Neuronal stem cell (in vitro differentiated cells): ENCODE measurements at regions not wholly inside any gene's neighbourhood (a gene's known extent, or its start where the extent isn't known, plus 50 kb on each side); places are given as distances from the start of the nearest gene placed in this dataset.

Experiments
- DNase-seq: peaks from one replicate; pipeline ENCODE4 v3.0.0-alpha.2; 2013; ENCODE audit warnings: low spot score
- H2AFZ ChIP-seq: one replicate; pipeline ENCODE4 v1.6.1; 2013; ENCODE audit warnings: mild to moderate bottlenecking, low read length, inconsistent platforms
- H2AK5ac ChIP-seq: 2 replicates; pipeline ENCODE4 v1.6.1; 2013; ENCODE audit warnings: low read depth, mild to moderate bottlenecking, inconsistent platforms, low read length, moderate library complexity, mixed read lengths
- H2BK120ac ChIP-seq: 2 replicates; pipeline ENCODE4 v1.6.1; 2013; ENCODE audit warnings: low read depth, mild to moderate bottlenecking, inconsistent platforms, low read length, moderate library complexity, mixed read lengths
- H2BK12ac ChIP-seq: one replicate; pipeline ENCODE4 v1.6.1; 2013; ENCODE audit warnings: low read length, inconsistent platforms
- H2BK15ac ChIP-seq: 2 replicates; pipeline ENCODE4 v1.6.1; 2013; ENCODE audit warnings: mild to moderate bottlenecking, low read length, inconsistent platforms, mixed read lengths
- H2BK5ac ChIP-seq: one replicate; pipeline ENCODE4 v1.6.1; 2013; ENCODE audit warnings: inconsistent platforms, mild to moderate bottlenecking, low read length, moderate library complexity
- H3K14ac ChIP-seq: one replicate; pipeline ENCODE4 v1.6.1; 2013; ENCODE audit warnings: low read length, inconsistent platforms
- H3K18ac ChIP-seq: 2 replicates; pipeline ENCODE4 v1.6.1; 2013; ENCODE audit warnings: low read length, inconsistent platforms
- H3K23ac ChIP-seq: 2 replicates; pipeline ENCODE4 v1.6.1; 2013; ENCODE audit warnings: low read depth, mild to moderate bottlenecking, mixed read lengths, low read length, inconsistent platforms; ENCODE audit not compliant: poor library complexity
- H3K27ac ChIP-seq: replicated peaks from 3 replicates; pipeline ENCODE4 v1.5.1; 2013; ENCODE audit warnings: low read length, inconsistent platforms
- H3K27me3 ChIP-seq, 3 experiments: 2 replicates each; pipeline ENCODE4 v1.6.1; 2013; ENCODE audit warnings: low read length in 3 of 3, mild to moderate bottlenecking in 2 of 3, inconsistent platforms in 1 of 3, low read depth in 1 of 3, mixed read lengths in 1 of 3, moderate library complexity in 1 of 3; ENCODE audit not compliant: control insufficient read depth in 3 of 3, insufficient read depth in 3 of 3
- H3K36me3 ChIP-seq, 2 donors: replicated peaks in 1 of 2; 2 replicates each; pipeline ENCODE4 v1.6.1; 2013; ENCODE audit warnings: low read length in 2 of 2; ENCODE audit not compliant: control insufficient read depth in 2 of 2, insufficient read depth in 2 of 2
- H3K4ac ChIP-seq: 2 replicates; pipeline ENCODE4 v1.6.1; 2013; ENCODE audit warnings: inconsistent platforms, mild to moderate bottlenecking, low read length, moderate library complexity
- H3K4me1 ChIP-seq, 2 donors: 1 replicate in 1 of 2; 2 replicates in 1 of 2; pipeline ENCODE4 v1.6.1; 2013; ENCODE audit warnings: low read length in 2 of 2, low read depth in 1 of 2; ENCODE audit not compliant: control insufficient read depth in 2 of 2, insufficient read depth in 1 of 2
- H3K4me2 ChIP-seq: one replicate; pipeline ENCODE4 v1.6.1; 2013; ENCODE audit warnings: mild to moderate bottlenecking, low read length, inconsistent platforms; ENCODE audit not compliant: insufficient read depth, poor library complexity, severe bottlenecking
- H3K4me3 ChIP-seq, 2 donors: 2 replicates each; pipeline ENCODE4 v1.5.1; 2013; ENCODE audit warnings: low read length in 2 of 2, mild to moderate bottlenecking in 2 of 2, inconsistent platforms in 1 of 2, moderate library complexity in 1 of 2
- H3K79me1 ChIP-seq: one replicate; pipeline ENCODE4 v1.6.1; 2013; ENCODE audit warnings: low read depth, mild to moderate bottlenecking, inconsistent platforms, low read length, moderate library complexity
- H3K9ac ChIP-seq: one replicate; pipeline ENCODE4 v1.6.1; 2013; ENCODE audit warnings: mild to moderate bottlenecking, low read depth, low read length, inconsistent platforms; ENCODE audit not compliant: poor library complexity
- H3K9me3 ChIP-seq, 2 donors: replicated peaks in 1 of 2; 2 replicates each; pipeline versions ENCODE3 to v1.6.1; 2013; ENCODE audit warnings: low read length in 2 of 2, mild to moderate bottlenecking in 2 of 2, inconsistent platforms in 1 of 2, low read depth in 1 of 2, mixed read lengths in 1 of 2, moderate library complexity in 1 of 2; ENCODE audit not compliant: control insufficient read depth in 2 of 2, insufficient read depth in 1 of 2
- H4K8ac ChIP-seq: one replicate; pipeline ENCODE4 v1.6.1; 2013; ENCODE audit warnings: low read depth, mild to moderate bottlenecking, inconsistent platforms, low read length, moderate library complexity
- H4K91ac ChIP-seq: one replicate; pipeline ENCODE4 v1.6.1; 2013; ENCODE audit warnings: low read length, low read depth, mild to moderate bottlenecking, inconsistent platforms; ENCODE audit not compliant: poor library complexity
- WGBS, 2 donors: extraction: QIAGEN DNeasy Blood & Tissue Kit; methylation state at CpG; one replicate each; pipeline ENCODE4 v1.1.7; 2013; ENCODE audit warnings: missing lambda C conversion rate in 2 of 2, mixed read lengths in 1 of 2; ENCODE audit not compliant: insufficient read length in 2 of 2, insufficient replicate concordance in 1 of 2; ENCODE audit errors: extremely low coverage in 2 of 2; 5-methylcytosine and 5-hydroxymethylcytosine counted together

- no peak overlapping the region for H3K4me3 ChIP-seq
- H3K23ac ChIP-seq = no peak overlapping the region
- H3K27ac ChIP-seq = no peak overlapping the region
- no peak overlapping the region for H3K14ac ChIP-seq
- H2BK120ac ChIP-seq = no peak overlapping the region
- no peak for DNase-seq
- H4K8ac ChIP-seq = no peak overlapping the region
- H3K79me1 ChIP-seq = no peaks in the 10 kb centered on the region
- H2BK5ac ChIP-seq = no peak overlapping the region
- no peak overlapping the region for H4K91ac ChIP-seq
- H2AFZ ChIP-seq = no peak overlapping the region
- H3K9me3 ChIP-seq = no peaks in the 10 kb centered on the region
- H3K9ac ChIP-seq = no peak overlapping the region
- no peak overlapping the region for H2BK12ac ChIP-seq
- no peak overlapping the region for H3K4ac ChIP-seq
- H2BK15ac ChIP-seq = no peak overlapping the region
- H3K4me1 ChIP-seq = peaks cover 0 to 1% of the 10 kb centered on the region in 2 donors
- WGBS, 2 donors = no CpG with 5 or more reads among the region's 1 CpG
- H3K36me3 ChIP-seq = no peaks in the 10 kb centered on the region
- H2AK5ac ChIP-seq = no peak overlapping the region
- H3K18ac ChIP-seq = no peak overlapping the region
- no peaks in the 10 kb centered on the region for H3K27me3 ChIP-seq
- H3K4me2 ChIP-seq = no peak overlapping the region
These were observed 520.9 kb upstream of the TGFBR2 start for GRCh38 chr3:30085486-30085885.

- Histone ChIP-seq H3K4me1 (no peaks in the 10 kb centered on the region), H2BK15ac (no peak overlapping the region), H3K79me1 (no peaks in the 10 kb centered on the region), H3K14ac (no peak overlapping the region), H2BK12ac (no peak overlapping the region), H3K4me3 (no peak overlapping the region), H2AFZ (no peak overlapping the region), H2BK5ac (no peak overlapping the region), H3K18ac (no peak overlapping the region), H3K4me2 (no peak overlapping the region), H3K36me3 (no peaks in the 10 kb centered on the region), H3K23ac (no peak overlapping the region), H3K27ac (no peak overlapping the region), H2AK5ac (no peak overlapping the region), H4K91ac (no peak overlapping the region), H4K8ac (no peak overlapping the region), H3K9ac (no peak overlapping the region), H3K9me3 (peaks cover 0 to 15% of the 10 kb centered on the region in 2 donors), H2BK120ac (no peak overlapping the region), H3K27me3 (no peaks in the 10 kb centered on the region), H3K4ac (no peak overlapping the region)
- DNase-seq = no peak
These were observed 514.7 kb upstream of the TGFBR2 start for GRCh38 chr3:30091686-30092085.

GRCh38 chr3:30097022-30097650, 509.3 kb upstream of the TGFBR2 start:
- Histone ChIP-seq H3K9ac (no peak overlapping the region), H2AFZ (no peak overlapping the region), H3K23ac (no peak overlapping the region), H3K36me3 (no peaks in the 10 kb centered on the region), H4K91ac (no peak overlapping the region), H3K14ac (no peak overlapping the region), H3K79me1 (no peaks in the 10 kb centered on the region), H2BK15ac (no peak overlapping the region), H3K4ac (no peak overlapping the region), H2BK5ac (no peak overlapping the region), H3K4me3 (no peak overlapping the region), H3K4me2 (no peak overlapping the region), H3K27ac (no peak overlapping the region), H3K9me3 (peaks cover 0 to 15% of the 10 kb centered on the region in 2 donors), H2AK5ac (no peak overlapping the region), H3K4me1 (peaks cover 2 to 15% of the 10 kb centered on the region in 2 donors), H2BK12ac (no peak overlapping the region), H4K8ac (no peak overlapping the region), H3K27me3 (no peaks in the 10 kb centered on the region), H3K18ac (no peak overlapping the region), H2BK120ac (no peak overlapping the region)
- WGBS, 2 donors = no CpG with 5 or more reads among the region's 2 CpGs
- DNase-seq = no peak

- Histone ChIP-seq H3K4me3 (no peak overlapping the region), H3K4me2 (no peak overlapping the region), H3K27ac (no peak overlapping the region), H3K4me1 (peaks cover 2 to 15% of the 10 kb centered on the region in 2 donors), H2BK15ac (no peak overlapping the region), H3K14ac (no peak overlapping the region), H3K36me3 (no peaks in the 10 kb centered on the region), H3K9ac (no peak overlapping the region), H4K91ac (no peak overlapping the region), H3K23ac (no peak overlapping the region), H3K18ac (no peak overlapping the region), H3K79me1 (no peaks in the 10 kb centered on the region), H2BK12ac (no peak overlapping the region), H4K8ac (no peak overlapping the region), H2BK5ac (no peak overlapping the region), H3K9me3 (peaks cover 0 to 9% of the 10 kb centered on the region in 2 donors), H3K4ac (no peak overlapping the region), H2BK120ac (no peak overlapping the region), H2AK5ac (no peak overlapping the region), H3K27me3 (no peaks in the 10 kb centered on the region), H2AFZ (no peak overlapping the region)
- DNase-seq = no peak
These were observed 508.2 kb upstream of the TGFBR2 start for GRCh38 chr3:30098243-30098642.
